ENCODE measurements at regions not wholly inside any gene's neighbourhood (a gene's known extent, or its start where the extent isn't known, plus 50 kb on each side); places are given as distances from the start of the nearest gene placed in this dataset.
"Not testable (repeated sequence)": the region's sequence is repeated elsewhere in the genome, so short reads cannot be mapped to it uniquely, and the experiment has no call there.

DNA sequence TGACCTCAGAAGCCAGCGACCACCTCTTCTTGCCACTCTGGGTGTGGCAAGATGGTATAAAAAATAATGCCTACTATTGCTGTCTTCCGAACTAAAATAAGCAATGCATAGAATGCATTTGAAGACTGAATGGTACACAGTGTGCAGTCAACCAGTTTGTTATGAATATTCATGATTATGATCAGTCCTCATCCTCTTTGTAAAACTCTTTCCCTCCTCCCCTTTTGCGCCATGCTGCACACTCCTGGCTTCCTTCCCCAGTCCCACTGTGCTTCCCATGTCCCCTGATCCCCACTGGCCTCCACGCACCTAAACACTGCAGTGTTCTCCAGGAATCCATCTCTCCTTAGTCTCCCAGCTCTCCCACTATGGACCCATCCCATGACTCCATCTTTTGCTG, 348.0 kb downstream of the SOX9 start:
- WGBS, 2 donors: 97 to 99% methylated on average over 4 of the region's 4 CpGs
- no peak overlapping the region for H3K27ac ChIP-seq (ENCODE audit: low read depth in 1 of 2, low read length in 2 of 2)
- no peak for ATAC-seq (ENCODE audit: low FRiP score)
- intact Hi-C loops (cut with DNase I): no loop called here
- no peak for DNase-seq
- H3K9me3 ChIP-seq (ENCODE audit: control insufficient read depth, low read length): no peaks in the 10 kb centered on the region
- no peaks in the 10 kb centered on the region for H3K4me1 ChIP-seq (ENCODE audit: control insufficient read depth in 1 of 2, insufficient read depth in 2 of 2, low read length in 2 of 2)
- no peak overlapping the region for H3K4me3 ChIP-seq (ENCODE audit: low read length in 2 of 2)
- no peaks in the 10 kb centered on the region for H3K36me3 ChIP-seq (ENCODE audit: control insufficient read depth in 1 of 2, insufficient read depth in 2 of 2, low read length in 1 of 2)
- no peaks in the 10 kb centered on the region for H3K27me3 ChIP-seq (ENCODE audit: control insufficient read depth in 1 of 2, insufficient read depth in 2 of 2, low read length in 1 of 2)

- H3K27me3 ChIP-seq (ENCODE audit: control insufficient read depth in 1 of 2, insufficient read depth in 2 of 2, low read length in 1 of 2): no peaks in the 10 kb centered on the region
- H3K9me3 ChIP-seq (ENCODE audit: control insufficient read depth, low read length): no peaks in the 10 kb centered on the region
- H3K4me3 ChIP-seq (ENCODE audit: low read length in 2 of 2): no peak overlapping the region
- DNase-seq: no peak
- whole genome bisulfite sequencing, 2 donors: 91 to 93% methylated on average over 11 of the region's 11 CpGs
- H3K4me1 ChIP-seq (ENCODE audit: control insufficient read depth in 1 of 2, insufficient read depth in 2 of 2, low read length in 2 of 2): no peaks in the 10 kb centered on the region
- H3K36me3 ChIP-seq (ENCODE audit: control insufficient read depth in 1 of 2, insufficient read depth in 2 of 2, low read length in 1 of 2): no peaks in the 10 kb centered on the region
- H3K27ac ChIP-seq (ENCODE audit: low read depth in 1 of 2, low read length in 2 of 2): no peak overlapping the region
- no peak for ATAC-seq (ENCODE audit: low FRiP score)
- intact Hi-C loops (cut with DNase I): no loop called here
These were observed 349.4 kb downstream of the SOX9 start for GRCh38 chr17:72470121-72470705.

- no peak for ATAC-seq (ENCODE audit: low FRiP score)
- Histone ChIP-seq H3K27me3 (ENCODE audit: control insufficient read depth in 1 of 2, insufficient read depth in 2 of 2, low read length in 1 of 2) (no peaks in the 10 kb centered on the region), H3K36me3 (ENCODE audit: control insufficient read depth in 1 of 2, insufficient read depth in 2 of 2, low read length in 1 of 2) (no peaks in the 10 kb centered on the region), H3K9me3 (ENCODE audit: control insufficient read depth, low read length) (no peaks in the 10 kb centered on the region), H3K4me3 (ENCODE audit: low read length in 2 of 2) (no peak overlapping the region), H3K4me1 (ENCODE audit: control insufficient read depth in 1 of 2, insufficient read depth in 2 of 2, low read length in 2 of 2) (no peaks in the 10 kb centered on the region), H3K27ac (ENCODE audit: low read depth in 1 of 2, low read length in 2 of 2) (no peak overlapping the region)
- DNase-seq: no peak
- intact Hi-C loops (cut with DNase I): no loop called here
- 96 to 97% methylated on average over 2 of the region's 2 CpGs for WGBS, 2 donors
These were observed 349.9 kb downstream of the SOX9 start for GRCh38 chr17:72470734-72471133.

- Histone ChIP-seq H3K27me3 (ENCODE audit: control insufficient read depth in 1 of 2, insufficient read depth in 2 of 2, low read length in 1 of 2) (no peaks in the 10 kb centered on the region), H3K36me3 (ENCODE audit: control insufficient read depth in 1 of 2, insufficient read depth in 2 of 2, low read length in 1 of 2) (no peaks in the 10 kb centered on the region), H3K27ac (ENCODE audit: low read depth in 1 of 2, low read length in 2 of 2) (no peak overlapping the region), H3K4me1 (ENCODE audit: control insufficient read depth in 1 of 2, insufficient read depth in 2 of 2, low read length in 2 of 2) (no peaks in the 10 kb centered on the region), H3K4me3 (ENCODE audit: low read length in 2 of 2) (no peak overlapping the region), H3K9me3 (ENCODE audit: control insufficient read depth, low read length) (no peaks in the 10 kb centered on the region)
- whole genome bisulfite sequencing, 2 donors: 98% methylated on average over 3 of the region's 3 CpGs
- ATAC-seq (ENCODE audit: low FRiP score) (no peak), DNase-seq (no peak)
- intact Hi-C loops (cut with DNase I): no loop called here
These were observed 350.5 kb downstream of the SOX9 start for GRCh38 chr17:72471296-72471695.

DNA sequence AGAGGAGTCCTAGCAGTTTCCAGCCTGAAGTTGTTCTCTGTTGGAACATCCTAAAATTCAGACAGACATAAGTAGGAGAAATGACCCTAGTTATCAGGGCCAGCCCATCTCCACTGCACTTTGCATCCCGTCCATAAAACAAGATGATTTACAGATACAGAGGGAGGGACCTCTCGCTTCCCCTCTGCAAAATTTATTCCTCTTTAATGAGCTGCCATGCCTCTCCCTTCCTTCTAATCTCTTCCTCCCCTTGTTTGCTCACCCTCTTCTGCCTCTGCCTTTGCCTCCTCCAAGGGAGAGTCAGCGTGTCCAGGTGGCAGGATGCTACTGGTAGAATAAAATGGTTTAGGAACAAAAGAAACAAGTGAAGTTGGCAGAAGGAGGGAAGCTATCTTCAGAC, 351.3 kb downstream of the SOX9 start:
- intact Hi-C loops (cut with DNase I): no loop called here
- Histone ChIP-seq H3K27ac (ENCODE audit: low read depth in 1 of 2, low read length in 2 of 2) (no peak overlapping the region), H3K27me3 (ENCODE audit: control insufficient read depth in 1 of 2, insufficient read depth in 2 of 2, low read length in 1 of 2) (no peaks in the 10 kb centered on the region), H3K4me3 (ENCODE audit: low read length in 2 of 2) (no peak overlapping the region), H3K9me3 (ENCODE audit: control insufficient read depth, low read length) (no peaks in the 10 kb centered on the region), H3K36me3 (ENCODE audit: control insufficient read depth in 1 of 2, insufficient read depth in 2 of 2, low read length in 1 of 2) (no peaks in the 10 kb centered on the region), H3K4me1 (ENCODE audit: control insufficient read depth in 1 of 2, insufficient read depth in 2 of 2, low read length in 2 of 2) (no peaks in the 10 kb centered on the region)
- DNase-seq (no peak), ATAC-seq (ENCODE audit: low FRiP score) (no peak)
- 91 to 92% methylated on average over 3 of the region's 3 CpGs for WGBS, 2 donors

DNA sequence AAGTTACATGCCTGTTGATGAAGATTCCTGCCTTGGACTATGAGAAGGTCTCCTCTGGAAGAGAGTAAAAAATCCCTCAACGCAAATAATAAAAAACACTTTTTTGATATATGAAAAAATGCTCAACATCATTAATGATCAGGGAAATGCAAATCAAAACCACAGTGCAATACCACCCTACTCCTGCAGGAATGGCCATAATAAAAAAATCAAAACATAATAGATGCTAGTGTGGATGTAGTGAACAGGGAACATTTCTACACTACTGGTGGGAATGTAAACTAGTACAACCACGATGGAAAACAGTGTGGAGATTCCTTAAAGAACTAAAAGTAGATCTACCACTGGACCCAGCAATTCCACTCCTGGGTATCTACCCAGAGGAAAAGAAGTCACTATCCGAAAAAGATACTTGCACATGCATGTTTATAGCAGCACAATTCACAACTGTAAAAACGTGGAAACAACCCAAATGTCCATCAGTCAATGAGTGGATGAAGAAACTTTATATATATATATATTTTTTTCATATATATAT, 352.1 kb downstream of the SOX9 start:
- not testable (repeated sequence) for H3K27me3 ChIP-seq (ENCODE audit: control insufficient read depth in 1 of 2, insufficient read depth in 2 of 2, low read length in 1 of 2)

DNA sequence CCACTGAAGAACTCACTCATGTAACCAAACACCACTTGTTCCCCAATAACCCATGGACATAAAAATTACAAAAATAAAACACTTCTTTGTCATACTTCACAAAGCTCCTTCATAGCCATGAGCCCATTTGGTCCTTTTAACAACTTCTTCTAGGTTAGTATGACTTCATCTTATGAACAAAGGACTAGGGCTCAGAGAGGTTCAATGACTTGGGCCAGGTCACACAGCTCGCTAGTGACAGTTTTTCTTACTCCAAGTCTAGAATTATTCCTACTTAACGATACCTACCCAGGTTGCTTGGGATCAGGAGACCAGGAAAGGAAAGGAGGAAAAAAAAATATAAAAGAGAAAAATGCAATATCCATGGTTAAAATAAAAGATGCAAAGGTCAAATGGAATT, 353.4 kb downstream of the SOX9 start:
- ATAC-seq (ENCODE audit: low FRiP score): no peak
- Histone ChIP-seq H3K9me3 (ENCODE audit: control insufficient read depth, low read length) (no peaks in the 10 kb centered on the region), H3K4me3 (ENCODE audit: low read length in 2 of 2) (no peak overlapping the region), H3K36me3 (ENCODE audit: control insufficient read depth in 1 of 2, insufficient read depth in 2 of 2, low read length in 1 of 2) (no peaks in the 10 kb centered on the region), H3K27me3 (ENCODE audit: control insufficient read depth in 1 of 2, insufficient read depth in 2 of 2, low read length in 1 of 2) (no peaks in the 10 kb centered on the region), H3K4me1 (ENCODE audit: control insufficient read depth in 1 of 2, insufficient read depth in 2 of 2, low read length in 2 of 2) (no peaks in the 10 kb centered on the region), H3K27ac (ENCODE audit: low read depth in 1 of 2, low read length in 2 of 2) (no peak overlapping the region)
- 97 to 98% methylated on average over 2 of the region's 2 CpGs for whole genome bisulfite sequencing, 2 donors
- DNase-seq: no peak
- intact Hi-C loops (cut with DNase I): no loop called here

More for the DNA sequence above, 352.1 kb downstream of the SOX9 start:
- H3K4me1 ChIP-seq (ENCODE audit: control insufficient read depth in 1 of 2, insufficient read depth in 2 of 2, low read length in 2 of 2); H3K4me3 ChIP-seq (ENCODE audit: low read length in 2 of 2); intact Hi-C loops (cut with DNase I); DNase-seq; H3K9me3 ChIP-seq (ENCODE audit: control insufficient read depth, low read length); H3K27ac ChIP-seq (ENCODE audit: low read depth in 1 of 2, low read length in 2 of 2); H3K36me3 ChIP-seq (ENCODE audit: control insufficient read depth in 1 of 2, insufficient read depth in 2 of 2, low read length in 1 of 2); ATAC-seq (ENCODE audit: low FRiP score): not testable (repeated sequence)
- WGBS, 2 donors: 78 to 79% methylated on average over 4 of the region's 4 CpGs

DNA sequence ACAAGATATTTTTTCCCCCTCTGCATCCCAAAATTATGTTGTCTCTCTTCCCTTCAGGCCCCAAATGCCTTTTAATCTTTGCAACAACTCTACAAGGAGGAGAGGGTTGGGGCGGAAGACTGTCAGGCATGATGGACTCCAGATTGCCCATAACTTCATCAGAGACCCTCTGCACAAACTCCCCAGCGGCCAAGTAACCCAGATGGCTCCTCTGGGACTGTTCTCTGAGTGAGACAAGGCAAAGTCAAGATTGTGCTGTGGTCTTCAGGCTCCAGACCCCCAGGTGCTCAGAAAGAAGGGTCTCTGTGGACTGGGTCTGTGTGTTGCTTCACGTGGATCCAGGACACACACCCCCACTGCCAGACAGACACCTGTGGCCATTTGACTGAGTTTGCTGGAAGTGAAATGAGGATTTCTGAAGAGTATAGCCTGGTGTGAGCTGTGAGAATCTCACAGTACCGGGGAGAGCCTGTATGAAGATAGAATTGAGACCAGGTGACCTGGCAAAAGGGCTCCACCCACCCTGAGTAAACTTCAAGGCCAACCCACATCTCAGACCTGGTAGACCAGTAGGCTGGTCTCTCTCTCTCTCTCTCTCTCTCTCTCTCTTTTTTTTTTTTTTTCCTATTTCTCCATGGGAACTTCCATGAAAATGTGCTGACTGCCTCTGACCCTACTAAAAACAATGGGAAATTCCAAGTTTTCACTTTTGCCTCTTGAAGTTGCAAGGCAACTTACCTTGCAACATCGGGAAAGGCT, 354.1 kb downstream of the SOX9 start:
- intact Hi-C loops (cut with DNase I): no loop called here
- peak in 1 of 2 donors; percentile 14 for DNase-seq
- no peaks in the 10 kb centered on the region for H3K36me3 ChIP-seq (ENCODE audit: control insufficient read depth in 1 of 2, insufficient read depth in 2 of 2, low read length in 1 of 2)
- WGBS, 2 donors: 87 to 90% methylated on average over 5 of the region's 5 CpGs
- no peak overlapping the region for H3K4me3 ChIP-seq (ENCODE audit: low read length in 2 of 2)
- no peaks in the 10 kb centered on the region for H3K4me1 ChIP-seq (ENCODE audit: control insufficient read depth in 1 of 2, insufficient read depth in 2 of 2, low read length in 2 of 2)
- H3K9me3 ChIP-seq (ENCODE audit: control insufficient read depth, low read length): no peaks in the 10 kb centered on the region
- no peak overlapping the region for H3K27ac ChIP-seq (ENCODE audit: low read depth in 1 of 2, low read length in 2 of 2)
- no peaks in the 10 kb centered on the region for H3K27me3 ChIP-seq (ENCODE audit: control insufficient read depth in 1 of 2, insufficient read depth in 2 of 2, low read length in 1 of 2)
- ATAC-seq (ENCODE audit: low FRiP score): no peak

- intact Hi-C loops (cut with DNase I): no loop called here
- Histone ChIP-seq H3K4me3 (ENCODE audit: low read length in 2 of 2) (no peak overlapping the region), H3K4me1 (ENCODE audit: control insufficient read depth in 1 of 2, insufficient read depth in 2 of 2, low read length in 2 of 2) (no peaks in the 10 kb centered on the region), H3K36me3 (ENCODE audit: control insufficient read depth in 1 of 2, insufficient read depth in 2 of 2, low read length in 1 of 2) (no peaks in the 10 kb centered on the region), H3K27ac (ENCODE audit: low read depth in 1 of 2, low read length in 2 of 2) (no peak overlapping the region), H3K27me3 (ENCODE audit: control insufficient read depth in 1 of 2, insufficient read depth in 2 of 2, low read length in 1 of 2) (no peaks in the 10 kb centered on the region), H3K9me3 (ENCODE audit: control insufficient read depth, low read length) (no peaks in the 10 kb centered on the region)
- WGBS, 2 donors: 54 to 59% methylated on average over 9 of the region's 9 CpGs
- no peak for DNase-seq
- ATAC-seq (ENCODE audit: low FRiP score): no peak
These were observed 355.3 kb downstream of the SOX9 start for GRCh38 chr17:72476134-72476533.
